Smooth muscle cell (in vitro differentiated cells): ENCODE measurements at regions not wholly inside any gene's neighbourhood (a gene's known extent, or its start where the extent isn't known, plus 50 kb on each side); places are given as distances from the start of the nearest gene placed in this dataset.

Experiments used
- DNase-seq: peaks from one replicate; lab custom pipeline; 2025; ENCODE audit not compliant: unreplicated experiment; lab: John Stamatoyannopoulos, UW
- H2AFZ ChIP-seq: fragments of 200-600 bp; sonication (generic); 2 replicates; pipeline ENCODE4 v1.6.0; 2016; ENCODE audit warnings: antibody characterized with exemption, low read depth, mild to moderate bottlenecking
- H3F3A ChIP-seq: fragments of 200-600 bp; sonication (generic); 2 replicates; pipeline ENCODE4 v1.6.0; 2017; ENCODE audit warnings: antibody characterized with exemption, low read depth
- H3K27ac ChIP-seq: fragments of 200-600 bp; sonication (generic); 2 replicates; pipeline ENCODE4 v1.5.1; 2016; ENCODE audit warnings: low read depth, mild to moderate bottlenecking
- H3K27me3 ChIP-seq: fragments of 200-600 bp; sonication (generic); 2 replicates; pipeline ENCODE4 v1.6.1; 2016; ENCODE audit warnings: low read depth, mild to moderate bottlenecking
- H3K36me3 ChIP-seq: fragments of 200-600 bp; sonication (generic); 2 replicates; pipeline ENCODE4 v1.5.1; 2016; ENCODE audit warnings: low read depth
- H3K4me1 ChIP-seq: fragments of 200-600 bp; sonication (generic); 2 replicates; pipeline ENCODE4 v1.5.1; 2016; ENCODE audit warnings: low read depth
- H3K4me2 ChIP-seq: fragments of 200-600 bp; sonication (generic); 2 replicates; pipeline ENCODE4 v1.6.0; 2016; ENCODE audit warnings: mild to moderate bottlenecking
- H3K4me3 ChIP-seq: fragments of 200-600 bp; sonication (generic); 2 replicates; pipeline ENCODE4 v1.5.1; 2016; ENCODE audit warnings: mild to moderate bottlenecking
- H3K79me2 ChIP-seq: fragments of 200-600 bp; sonication (generic); 2 replicates; pipeline ENCODE4 v1.6.0; 2016; ENCODE audit warnings: low read depth, mild to moderate bottlenecking
- H3K9ac ChIP-seq: fragments of 200-600 bp; sonication (generic); 2 replicates; pipeline ENCODE4 v1.6.0; 2016; ENCODE audit warnings: low read depth
- H3K9me3 ChIP-seq: fragments of 200-600 bp; sonication (generic); replicated peaks from 2 replicates; pipeline ENCODE4 v1.5.1; 2016; ENCODE audit warnings: low read depth
- H4K20me1 ChIP-seq: fragments of 200-600 bp; sonication (generic); 2 replicates; pipeline ENCODE4 v1.6.0; 2016; ENCODE audit warnings: low read depth
- WGBS: methylation state at CpG from one replicate; pipeline ENCODE4 v1.1.7; 2016; ENCODE audit warnings: low lambda C conversion rate; 5-methylcytosine and 5-hydroxymethylcytosine counted together
- TF ChIP-seq, protein P1 (sequence below): fragments of 200-600 bp; sonication (generic); IDR thresholded peaks from 2 replicates; pipeline ENCODE4 v1.5.1; 2017; ENCODE audit warnings: borderline replicate concordance, mild to moderate bottlenecking, antibody characterized with exemption; ENCODE audit not compliant: insufficient read depth, poor library complexity, severe bottlenecking

- Histone ChIP-seq H3K27me3 (no peaks in the 10 kb centered on the region), H3K9me3 (no peaks in the 10 kb centered on the region), H3K27ac (peak overlapping the region; percentile 77), H3K4me3 (no peak overlapping the region), H3F3A (peaks cover 18% of the 10 kb centered on the region), H3K9ac (no peak overlapping the region), H3K36me3 (no peaks in the 10 kb centered on the region), H3K4me2 (peak overlapping the region; percentile 74), H3K79me2 (no peaks in the 10 kb centered on the region), H3K4me1 (peaks cover 12% of the 10 kb centered on the region), H2AFZ (no peak overlapping the region), H4K20me1 (no peaks in the 10 kb centered on the region)
- WGBS = 8% methylated on average over 2 of the region's 2 CpGs
- DNase-seq = no peak
- TF ChIP-seq, protein P1, sequence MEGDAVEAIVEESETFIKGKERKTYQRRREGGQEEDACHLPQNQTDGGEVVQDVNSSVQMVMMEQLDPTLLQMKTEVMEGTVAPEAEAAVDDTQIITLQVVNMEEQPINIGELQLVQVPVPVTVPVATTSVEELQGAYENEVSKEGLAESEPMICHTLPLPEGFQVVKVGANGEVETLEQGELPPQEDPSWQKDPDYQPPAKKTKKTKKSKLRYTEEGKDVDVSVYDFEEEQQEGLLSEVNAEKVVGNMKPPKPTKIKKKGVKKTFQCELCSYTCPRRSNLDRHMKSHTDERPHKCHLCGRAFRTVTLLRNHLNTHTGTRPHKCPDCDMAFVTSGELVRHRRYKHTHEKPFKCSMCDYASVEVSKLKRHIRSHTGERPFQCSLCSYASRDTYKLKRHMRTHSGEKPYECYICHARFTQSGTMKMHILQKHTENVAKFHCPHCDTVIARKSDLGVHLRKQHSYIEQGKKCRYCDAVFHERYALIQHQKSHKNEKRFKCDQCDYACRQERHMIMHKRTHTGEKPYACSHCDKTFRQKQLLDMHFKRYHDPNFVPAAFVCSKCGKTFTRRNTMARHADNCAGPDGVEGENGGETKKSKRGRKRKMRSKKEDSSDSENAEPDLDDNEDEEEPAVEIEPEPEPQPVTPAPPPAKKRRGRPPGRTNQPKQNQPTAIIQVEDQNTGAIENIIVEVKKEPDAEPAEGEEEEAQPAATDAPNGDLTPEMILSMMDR = no peak
These were observed 291.7 kb upstream of the ROPN1 start for GRCh38 chr3:124283652-124284023.

- TF ChIP-seq, protein P1 = no peak
- no peaks in the 10 kb centered on the region for H3K36me3 ChIP-seq
- no peaks in the 10 kb centered on the region for H3K79me2 ChIP-seq
- H3K27me3 ChIP-seq = no peaks in the 10 kb centered on the region
- H3K27ac ChIP-seq = no peak overlapping the region
- H3K4me3 ChIP-seq = no peak overlapping the region
- H3K9me3 ChIP-seq = no peaks in the 10 kb centered on the region
- peaks cover 9% of the 10 kb centered on the region for H3K4me1 ChIP-seq
- H4K20me1 ChIP-seq = no peaks in the 10 kb centered on the region
- DNase-seq = no peak
- H3K9ac ChIP-seq = no peak overlapping the region
- H3F3A ChIP-seq = peaks cover 12% of the 10 kb centered on the region
- no peak overlapping the region for H3K4me2 ChIP-seq
- H2AFZ ChIP-seq = no peak overlapping the region
These were observed 297.1 kb upstream of the ROPN1 start for GRCh38 chr3:124288996-124289395.

DNA sequence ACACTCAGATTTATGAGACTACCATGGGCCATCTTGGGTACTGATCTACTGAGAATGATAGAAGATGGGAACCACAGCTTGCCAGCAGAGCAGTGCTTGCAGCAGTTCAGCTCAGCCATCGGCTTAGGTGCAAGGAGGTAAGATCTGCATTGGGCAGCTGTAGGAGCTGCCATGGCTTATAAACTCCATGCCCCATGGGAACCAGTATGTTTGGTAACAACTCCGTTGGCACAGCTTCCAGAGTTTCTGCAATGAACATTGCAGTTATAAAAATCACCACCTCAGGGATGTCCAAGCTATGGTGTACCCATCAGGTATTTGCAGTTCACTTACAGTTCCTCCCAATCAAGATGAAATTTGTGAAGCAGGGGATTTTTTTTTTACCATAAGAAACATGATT lies 299.1 kb upstream of the ROPN1 start:
- no peak for DNase-seq
- H3K9ac ChIP-seq = no peak overlapping the region
- no peaks in the 10 kb centered on the region for H3K27me3 ChIP-seq
- no peaks in the 10 kb centered on the region for H4K20me1 ChIP-seq
- H3K4me1 ChIP-seq = no peaks in the 10 kb centered on the region
- H3K27ac ChIP-seq = no peak overlapping the region
- no peaks in the 10 kb centered on the region for H3K9me3 ChIP-seq
- 98% methylated on average over 2 of the region's 2 CpGs for WGBS
- H2AFZ ChIP-seq = no peak overlapping the region
- H3K4me3 ChIP-seq = no peak overlapping the region
- H3K79me2 ChIP-seq = no peaks in the 10 kb centered on the region
- H3F3A ChIP-seq = no peaks in the 10 kb centered on the region
- TF ChIP-seq, protein P1 = no peak
- H3K4me2 ChIP-seq = no peak overlapping the region
- no peaks in the 10 kb centered on the region for H3K36me3 ChIP-seq

DNA sequence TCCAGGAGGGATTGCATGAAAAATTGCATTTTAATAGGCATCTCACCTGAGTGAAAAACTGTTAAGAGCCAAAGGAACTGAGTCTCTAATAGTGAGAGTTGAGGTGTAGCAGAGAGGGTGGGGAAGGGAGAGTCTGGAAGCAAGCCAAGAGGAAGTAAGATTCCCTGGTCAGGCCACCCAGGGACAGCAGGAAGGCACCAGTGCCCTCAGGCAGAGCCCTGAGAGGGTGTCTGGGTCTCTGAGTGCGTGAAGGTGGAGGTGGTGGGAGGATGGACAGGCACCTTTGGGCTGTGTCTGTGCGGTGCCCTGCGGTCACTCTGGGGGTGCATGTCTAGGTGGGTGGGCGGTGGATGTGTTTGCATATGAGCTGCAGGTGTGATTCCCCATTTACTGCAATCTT lies 300.4 kb upstream of the ROPN1 start:
- WGBS = 96% methylated on average over 4 of the region's 4 CpGs
- Histone ChIP-seq H3K9ac (no peak overlapping the region), H3K79me2 (no peaks in the 10 kb centered on the region), H3K4me2 (no peak overlapping the region), H3K9me3 (no peaks in the 10 kb centered on the region), H2AFZ (no peak overlapping the region), H3K4me3 (no peak overlapping the region), H3K36me3 (no peaks in the 10 kb centered on the region), H3F3A (no peaks in the 10 kb centered on the region), H3K4me1 (no peaks in the 10 kb centered on the region), H3K27ac (no peak overlapping the region), H3K27me3 (no peaks in the 10 kb centered on the region), H4K20me1 (no peaks in the 10 kb centered on the region)
- no peak for DNase-seq
- TF ChIP-seq, protein P1 = no peak
